HG02970 (cell line): ENCODE measurements at regions not wholly inside any gene's neighbourhood (a gene's known extent, or its start where the extent isn't known, plus 50 kb on each side); places are given as distances from the start of the nearest gene placed in this dataset.

Experiments used
- ATAC-seq: cut with Tn5 transposase; IDR thresholded peaks from one replicate; pipeline ENCODE4 v1.9.1; 2021; ENCODE audit warnings: mild to moderate bottlenecking, moderate library complexity, moderate number of reproducible peaks; ENCODE audit not compliant: unreplicated experiment, low FRiP score

DNA sequence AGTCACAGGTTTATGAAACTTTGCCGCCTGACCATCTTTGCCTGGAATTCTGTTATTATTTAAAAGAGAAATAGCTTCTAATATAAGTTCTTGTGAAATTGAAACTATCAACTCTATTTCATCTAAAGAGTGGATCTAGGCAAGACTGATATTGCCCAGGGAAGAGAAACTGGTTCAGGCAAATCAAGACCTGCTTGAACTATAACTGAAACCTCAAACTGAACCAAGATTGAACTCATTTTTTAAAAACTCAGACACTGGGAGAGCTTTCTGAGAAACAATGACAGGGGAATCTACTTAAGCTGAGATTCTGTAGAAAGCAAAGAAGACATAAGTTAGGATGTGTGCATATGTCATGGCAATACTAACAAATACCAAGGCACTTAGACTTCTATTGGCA is 815.8 kb downstream of the BRINP1 start:
- ATAC-seq, result no peak

DNA sequence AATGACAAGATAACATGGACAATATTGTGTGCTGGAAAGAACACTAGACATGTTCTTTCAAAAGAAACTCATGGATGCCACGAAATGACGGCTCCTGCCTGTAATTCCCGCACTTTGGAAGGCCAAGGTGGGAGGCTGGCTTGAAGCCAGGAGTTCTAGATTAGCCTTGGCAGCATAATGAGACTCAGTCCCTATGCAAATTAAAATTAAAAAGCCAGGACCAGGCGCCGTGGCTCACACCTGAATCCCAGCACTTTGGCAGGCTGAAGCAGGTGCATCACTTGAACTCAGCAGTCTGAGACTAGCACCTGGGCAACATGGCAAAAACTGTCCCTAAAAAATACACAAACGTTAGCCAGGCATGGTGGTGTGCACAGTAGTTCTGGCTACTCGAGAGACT is 814.2 kb downstream of the BRINP1 start:
- ATAC-seq, result no peak

DNA sequence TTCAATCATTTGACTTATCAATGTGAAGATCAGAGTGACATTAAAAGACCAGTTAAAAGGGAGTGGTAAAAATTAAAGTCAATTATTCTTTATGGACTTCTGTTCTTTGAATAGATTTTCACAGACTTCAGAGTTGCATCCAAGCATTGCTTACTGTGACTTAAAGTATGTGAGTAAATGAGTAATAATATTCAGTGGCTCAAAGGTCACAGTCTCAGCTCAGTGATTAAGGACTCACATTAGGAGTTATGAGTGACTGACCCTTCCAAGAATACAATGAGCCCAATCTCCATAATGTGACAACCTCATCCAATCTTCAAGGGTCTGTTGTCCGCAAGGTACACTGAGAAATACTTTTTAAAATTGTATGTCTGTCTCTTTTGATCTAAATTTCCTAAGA is 811.2 kb downstream of the BRINP1 start:
- ATAC-seq, result no peak

DNA sequence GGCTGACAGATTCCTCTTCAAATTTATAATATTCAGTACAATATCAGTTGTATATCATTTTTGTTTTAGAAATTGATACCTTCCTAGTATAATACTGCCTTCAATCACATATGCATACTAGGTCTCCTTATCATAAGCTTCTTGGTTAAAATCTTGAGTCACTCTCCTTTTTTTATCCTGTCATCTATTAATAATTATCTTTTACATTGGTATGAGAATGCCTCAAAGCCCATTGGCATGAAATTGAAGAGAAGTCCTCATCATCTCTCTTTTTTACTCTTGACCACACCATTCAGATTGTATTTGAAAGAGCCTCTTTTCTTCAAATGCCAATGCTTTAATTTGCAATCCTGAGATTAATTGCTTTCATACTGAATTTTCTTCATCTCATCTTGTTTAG is 810.3 kb downstream of the BRINP1 start:
- no peak for ATAC-seq

DNA sequence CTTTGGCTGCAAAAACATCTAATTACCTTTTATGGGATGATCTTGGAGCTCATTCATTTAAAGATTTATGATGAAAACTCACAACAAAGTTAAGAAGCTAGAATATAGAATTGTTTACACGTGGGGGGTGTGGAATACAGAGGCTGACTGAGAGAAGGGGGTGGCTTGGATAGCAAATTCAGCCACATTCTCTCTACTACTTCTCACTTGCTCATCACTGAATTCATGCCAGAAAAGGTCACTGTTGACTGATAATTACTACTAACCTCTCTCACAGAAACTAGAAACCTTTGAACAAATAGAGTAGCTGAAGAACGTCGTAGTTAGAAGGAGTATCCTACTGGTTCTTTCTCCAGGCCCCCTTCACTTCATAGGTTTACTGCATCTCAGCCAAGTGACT is 808.2 kb downstream of the BRINP1 start:
- no peak for ATAC-seq

DNA sequence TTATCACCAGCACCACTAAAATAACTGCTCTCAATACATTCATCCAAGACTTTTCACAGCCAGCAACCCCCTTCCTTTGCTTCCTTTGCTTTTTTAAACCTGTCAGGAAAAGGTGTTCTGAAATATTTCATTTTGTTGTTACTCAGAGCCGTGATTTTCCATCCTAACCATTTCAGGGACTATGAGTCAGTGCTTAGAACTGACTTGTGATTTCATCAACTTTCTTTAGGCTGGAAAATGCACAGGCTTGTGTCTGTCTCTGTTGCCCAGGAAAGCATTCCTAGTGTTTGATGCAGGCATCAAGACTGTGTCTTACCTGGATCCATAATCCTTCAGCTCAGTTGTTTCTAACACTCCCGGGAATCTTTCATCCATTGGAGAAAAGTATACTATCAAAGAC is 805.6 kb downstream of the BRINP1 start:
- ATAC-seq, result no peak

DNA sequence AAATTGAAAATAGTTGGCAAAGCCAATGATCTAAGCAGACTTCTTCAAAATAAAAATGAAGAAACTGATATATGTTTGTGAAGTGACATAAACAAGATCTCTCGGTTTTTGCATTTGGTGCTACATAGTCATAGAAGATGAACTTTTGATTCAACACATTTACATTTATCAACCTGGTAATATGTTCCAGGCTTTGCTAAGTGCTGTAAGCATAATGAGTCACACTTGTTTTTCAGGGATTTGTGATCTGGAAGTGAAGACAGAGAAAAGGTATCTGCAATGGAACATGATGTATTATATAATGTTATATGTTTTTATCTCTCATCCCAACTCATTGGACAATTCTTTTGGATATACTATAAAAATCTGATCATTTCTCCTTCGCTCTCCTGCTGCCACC is 801.4 kb downstream of the BRINP1 start:
- ATAC-seq, result no peak

DNA sequence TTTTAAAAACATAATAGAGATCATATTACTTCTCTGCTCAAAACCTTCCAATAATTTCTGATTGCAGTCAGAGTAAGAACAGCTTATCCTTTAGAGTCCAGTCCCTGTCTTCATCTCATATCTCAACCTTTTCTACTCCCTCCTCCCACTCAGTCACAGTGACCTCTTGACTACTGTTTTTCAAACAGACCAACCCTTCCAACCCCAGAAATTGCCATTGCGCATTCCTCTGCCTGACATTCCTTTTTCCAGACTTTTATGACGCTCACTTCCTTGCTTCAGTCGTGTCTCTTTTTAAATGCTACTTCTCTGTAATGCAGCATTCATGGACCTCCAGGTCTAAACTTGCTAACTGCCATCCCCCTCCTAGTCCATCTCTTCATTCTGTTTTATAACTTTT is 800.5 kb downstream of the BRINP1 start:
- ATAC-seq, result no peak

DNA sequence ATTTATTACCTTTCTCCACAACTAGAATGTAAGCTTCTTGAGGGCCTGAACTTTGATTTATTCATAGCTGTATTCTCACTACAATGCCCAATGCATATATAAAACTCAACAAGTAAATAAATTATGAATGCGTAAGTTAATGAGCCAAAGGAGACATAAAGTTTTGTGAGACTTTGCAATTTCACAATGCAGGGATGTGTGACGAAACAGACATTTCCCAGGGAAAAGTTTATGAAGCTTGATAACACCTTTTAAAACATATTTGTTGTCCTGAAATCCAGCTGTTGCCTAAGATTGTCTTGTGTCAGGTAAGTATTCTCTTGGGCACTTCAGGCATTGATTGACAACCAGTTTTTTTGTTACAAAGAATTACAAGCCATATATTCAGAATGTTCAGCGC is 800.1 kb downstream of the BRINP1 start:
- no peak for ATAC-seq

DNA sequence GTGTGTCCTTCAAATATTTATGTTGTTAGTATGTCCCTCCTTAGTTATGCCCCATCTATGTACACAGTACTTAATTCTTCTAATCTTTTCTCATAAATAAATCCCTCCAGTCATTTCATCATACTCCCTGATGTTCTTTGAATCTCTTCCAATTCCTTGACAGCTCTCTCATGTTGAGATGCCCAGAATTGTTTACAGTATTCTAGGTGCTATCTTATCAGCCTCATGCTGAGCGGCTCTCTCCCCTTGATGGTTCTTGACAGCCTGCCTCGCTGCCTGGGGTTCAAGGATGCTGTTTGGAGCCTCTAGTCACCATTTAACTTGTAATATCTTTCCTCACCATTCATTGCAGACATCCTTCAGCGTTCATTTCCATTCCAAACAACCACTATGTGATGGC is 799.2 kb downstream of the BRINP1 start:
- no peak for ATAC-seq

DNA sequence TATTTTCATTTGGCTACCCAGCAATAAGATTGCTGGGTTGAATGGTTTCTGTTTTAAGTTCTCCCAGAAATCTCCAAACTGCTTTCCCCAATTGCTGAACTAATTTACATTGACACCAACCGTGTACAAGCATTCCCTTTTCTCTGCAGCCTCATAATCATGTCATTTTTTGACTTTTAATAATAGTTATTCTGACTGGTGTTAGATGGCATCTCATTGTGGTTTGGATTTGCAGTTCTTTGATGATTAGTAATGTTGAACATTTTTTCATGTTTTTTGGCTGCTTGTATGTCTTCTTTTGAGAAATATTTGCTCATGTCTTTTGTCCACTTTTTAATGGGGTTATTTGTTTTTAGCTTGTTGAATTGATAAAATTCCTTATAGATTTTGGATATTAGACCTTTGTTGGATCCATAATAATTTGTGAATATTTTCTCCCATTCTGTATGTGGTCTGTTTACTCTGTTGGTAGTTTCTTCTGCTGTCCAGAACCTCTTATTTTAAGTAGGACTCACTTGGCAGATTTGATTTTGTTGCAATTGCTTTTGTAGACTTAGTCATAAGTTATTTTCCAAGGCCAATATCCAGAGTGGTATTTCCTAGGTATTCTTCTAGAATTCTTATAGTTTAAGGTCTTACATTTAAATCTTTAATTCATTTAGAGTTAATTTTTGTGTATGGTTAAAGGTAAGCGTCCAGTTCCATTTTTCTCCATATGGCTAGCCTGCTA is 793.7 kb downstream of the BRINP1 start:
- ATAC-seq, result no peak

DNA sequence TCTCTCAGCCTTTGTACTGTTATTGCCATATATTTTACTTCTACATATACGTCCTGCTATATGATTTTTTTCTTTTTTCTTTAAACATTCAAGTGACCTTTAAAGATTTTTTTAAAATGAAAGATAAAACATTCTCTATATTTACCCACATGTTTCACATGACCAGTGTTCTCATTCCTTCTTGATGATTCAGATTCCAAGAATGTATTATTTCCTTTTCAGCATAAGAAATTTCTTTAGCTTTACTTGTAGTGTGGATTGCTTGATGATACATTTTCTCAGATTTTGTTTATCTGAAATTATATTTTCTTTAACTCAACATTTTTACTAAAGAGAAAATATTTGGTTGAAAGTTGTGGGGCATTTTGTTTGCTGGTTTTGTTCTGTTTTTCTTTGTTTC is 792.1 kb downstream of the BRINP1 start:
- no peak for ATAC-seq

DNA sequence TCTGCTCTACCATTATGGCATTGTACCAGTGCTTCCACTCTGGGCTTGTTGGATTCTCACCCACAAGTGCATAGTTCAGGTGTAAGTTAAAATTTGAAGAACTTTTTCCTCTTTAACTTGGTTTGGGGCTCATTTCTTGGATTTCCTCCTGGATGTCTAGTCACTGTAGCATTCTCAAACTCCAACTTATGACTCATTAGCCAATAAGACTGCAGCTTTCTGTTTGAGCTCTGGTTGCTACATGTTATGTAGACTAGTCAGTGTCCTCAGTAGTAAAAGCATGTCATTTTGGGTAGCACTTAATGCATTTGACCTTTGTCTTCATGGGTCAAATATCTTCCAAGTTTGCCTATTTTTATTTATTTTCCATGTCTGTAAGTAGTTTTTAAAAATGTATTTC is 790.8 kb downstream of the BRINP1 start:
- no peak for ATAC-seq

DNA sequence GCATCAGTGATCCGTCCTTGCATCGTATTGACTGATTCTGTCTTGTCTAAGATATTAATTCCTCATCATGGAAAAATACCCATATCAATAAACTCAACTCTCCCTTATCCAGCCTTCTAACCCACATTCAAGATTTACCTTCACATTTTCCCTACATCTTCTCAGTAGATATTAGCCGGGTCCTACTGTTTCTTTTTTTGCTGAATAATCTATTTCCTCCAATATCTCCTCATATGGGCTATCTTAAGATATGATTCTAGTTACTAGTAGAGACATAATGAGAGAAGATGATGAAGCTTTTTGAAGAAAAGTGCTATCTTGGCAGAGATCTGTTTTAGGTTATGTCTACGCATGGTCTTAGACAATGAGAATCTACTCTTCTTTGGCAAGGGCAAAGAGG is 785.8 kb downstream of the BRINP1 start:
- no peak for ATAC-seq

DNA sequence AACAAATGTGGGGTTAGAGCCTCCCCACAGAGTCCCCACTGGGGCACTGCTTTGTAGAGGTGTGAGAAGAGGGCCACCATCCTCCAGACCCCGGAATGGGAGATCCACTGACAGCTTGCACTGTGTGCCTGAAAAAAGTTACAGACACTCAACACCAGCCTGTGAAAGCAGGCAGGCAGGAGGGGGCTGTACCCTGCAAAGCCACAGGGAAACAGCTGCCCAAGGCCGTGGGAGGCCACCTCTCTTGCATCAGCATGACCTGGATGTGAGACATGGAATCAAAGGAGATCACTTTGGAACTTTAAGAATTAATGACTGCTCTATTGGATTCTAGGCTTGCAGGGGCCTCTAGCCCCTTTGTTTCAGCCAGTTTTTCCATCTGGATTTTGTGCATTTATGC is 782.3 kb downstream of the BRINP1 start:
- ATAC-seq, result no peak

DNA sequence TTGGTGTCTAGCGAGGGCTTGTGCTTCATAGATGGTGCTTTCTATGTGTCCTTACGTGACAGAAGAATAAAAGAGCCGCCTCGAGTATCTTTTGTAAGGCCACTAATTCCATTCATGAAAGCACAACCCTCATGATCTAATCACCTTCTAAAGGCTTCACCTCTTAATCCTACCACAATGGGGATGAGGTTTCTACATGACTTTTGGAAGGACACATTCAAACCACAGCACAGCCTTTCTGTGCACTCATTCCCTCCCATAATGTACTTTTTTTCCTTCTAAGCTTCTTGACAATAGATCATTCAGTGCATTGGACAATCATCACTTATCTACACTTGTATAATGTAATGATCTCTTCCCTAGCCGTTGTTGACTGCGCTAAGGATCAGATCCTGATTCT is 774.8 kb downstream of the BRINP1 start:
- ATAC-seq, result no peak

DNA sequence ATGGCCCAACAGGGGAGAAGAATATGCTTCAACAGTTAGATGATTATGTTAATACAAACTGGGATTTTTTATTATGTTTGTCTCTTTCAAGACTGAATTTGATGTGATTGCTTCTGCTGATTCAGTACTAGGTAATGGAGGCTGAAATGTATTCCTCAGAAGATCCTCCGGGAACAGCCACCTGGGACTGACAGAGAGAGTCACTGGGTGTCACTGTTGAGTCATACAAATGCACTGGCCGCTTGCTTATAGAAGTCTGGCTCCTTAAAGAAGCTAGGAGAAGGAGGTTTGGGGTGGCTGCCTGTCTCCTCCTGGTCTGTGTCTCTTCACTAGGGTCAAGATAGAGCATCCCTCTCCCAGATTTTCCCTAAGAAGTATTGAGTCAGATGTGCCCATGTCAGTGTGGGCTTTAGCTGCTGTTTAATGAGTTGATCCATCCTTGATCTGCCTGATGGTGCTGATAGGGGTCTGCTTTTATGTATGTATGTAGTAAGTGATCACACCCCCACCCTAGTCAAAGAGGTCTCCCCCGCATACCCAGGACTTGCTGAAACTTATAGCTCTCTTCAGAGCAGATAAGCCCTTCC is 773.4 kb downstream of the BRINP1 start:
- no peak for ATAC-seq

DNA sequence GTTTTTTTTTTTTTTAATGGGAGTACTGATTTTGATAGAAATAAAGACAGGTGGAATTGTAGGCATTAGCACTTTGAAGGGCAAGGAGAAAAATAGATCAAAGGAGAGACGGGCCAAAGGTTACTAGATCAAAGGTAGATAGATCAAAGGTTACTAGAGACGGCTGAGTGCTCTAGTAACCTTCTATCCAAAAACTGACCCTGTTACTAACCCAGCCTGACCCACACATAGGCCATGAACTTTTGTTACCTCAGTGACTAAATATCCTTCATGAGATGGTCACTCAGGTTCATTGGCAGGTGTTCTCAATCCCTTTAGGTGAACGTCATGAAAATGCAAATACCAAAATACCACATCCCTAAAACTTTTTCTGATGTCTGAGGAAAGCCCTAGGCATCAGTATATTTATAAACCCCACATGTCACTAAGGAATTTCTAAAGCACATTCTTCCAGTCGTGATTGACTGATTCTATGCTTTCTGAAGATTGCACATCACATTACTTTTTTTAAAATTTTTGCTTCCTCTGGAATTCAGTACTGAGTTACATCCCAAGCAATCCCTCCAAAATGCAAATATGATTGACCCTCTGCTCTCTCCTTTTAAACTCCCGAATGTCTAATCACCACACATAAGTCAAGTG is 772.7 kb downstream of the BRINP1 start:
- ATAC-seq, result no peak

DNA sequence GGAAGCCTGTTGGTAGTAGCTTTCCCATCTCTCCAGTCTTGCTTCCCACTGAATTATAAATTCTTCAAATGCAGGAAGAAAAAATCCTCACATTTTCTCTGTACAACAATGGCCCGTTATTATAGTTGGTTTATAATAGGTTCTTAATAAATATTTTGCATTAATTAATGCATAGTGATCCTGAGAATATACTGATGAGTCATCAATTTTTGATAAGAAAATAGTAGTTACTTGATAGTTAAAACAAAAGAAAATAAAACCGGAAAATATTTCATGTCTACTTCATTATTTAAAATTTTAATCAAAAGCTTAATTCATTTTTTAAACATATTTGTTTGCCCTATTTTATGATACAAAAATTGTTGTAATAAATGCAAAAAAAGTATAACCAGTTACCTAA is 762.6 kb downstream of the BRINP1 start:
- ATAC-seq, result no peak

DNA sequence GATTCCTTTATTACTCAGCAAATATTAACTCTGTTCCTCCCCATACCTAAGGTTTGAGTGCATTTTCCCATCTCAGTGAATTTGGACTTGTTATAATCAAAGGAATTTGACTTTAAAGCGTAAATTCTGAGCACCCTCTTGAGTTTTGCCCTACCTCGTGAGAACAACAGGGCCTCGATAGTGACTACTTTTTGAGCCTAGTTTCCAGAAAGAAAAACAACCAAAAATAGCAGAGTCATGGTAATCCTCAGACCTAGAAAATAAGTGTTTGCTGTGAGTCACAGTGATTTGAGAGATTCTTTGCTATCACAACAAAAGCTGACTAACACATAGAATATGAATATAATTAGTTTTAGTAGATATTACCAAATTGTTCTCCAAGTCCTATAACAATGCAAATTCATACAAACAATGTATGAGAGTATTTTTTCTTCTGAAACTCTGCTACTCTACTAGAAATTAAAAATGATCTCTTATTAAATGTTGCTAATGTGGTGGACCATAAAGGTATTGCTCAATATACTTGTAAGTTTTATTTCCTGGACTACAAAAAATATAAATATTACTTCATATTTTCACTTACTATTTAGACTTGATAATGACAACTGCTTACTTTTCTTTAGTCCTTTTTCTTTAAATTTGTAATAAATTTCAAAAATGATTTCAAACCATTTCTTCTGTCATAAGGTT is 759.7 kb downstream of the BRINP1 start:
- no peak for ATAC-seq

DNA sequence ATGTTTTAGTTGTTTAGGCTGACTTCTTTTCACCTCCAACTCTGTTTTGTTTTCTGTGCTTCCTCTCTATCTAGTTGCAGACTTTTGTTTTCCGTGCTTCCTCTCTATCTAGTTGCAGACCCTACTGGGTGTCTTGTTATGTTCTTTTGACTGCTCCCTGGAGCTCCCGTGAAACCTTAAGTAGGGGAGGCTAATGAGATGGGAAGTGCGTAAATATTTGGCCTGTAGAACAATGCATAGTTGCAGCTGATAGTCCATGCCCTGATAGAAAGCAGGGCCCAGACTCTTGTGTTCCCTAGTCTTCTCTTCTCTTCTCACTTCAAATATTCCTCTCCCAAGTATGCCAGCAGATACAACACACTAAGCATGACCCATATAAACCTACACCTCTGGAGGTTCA is 757.0 kb downstream of the BRINP1 start:
- no peak for ATAC-seq

DNA sequence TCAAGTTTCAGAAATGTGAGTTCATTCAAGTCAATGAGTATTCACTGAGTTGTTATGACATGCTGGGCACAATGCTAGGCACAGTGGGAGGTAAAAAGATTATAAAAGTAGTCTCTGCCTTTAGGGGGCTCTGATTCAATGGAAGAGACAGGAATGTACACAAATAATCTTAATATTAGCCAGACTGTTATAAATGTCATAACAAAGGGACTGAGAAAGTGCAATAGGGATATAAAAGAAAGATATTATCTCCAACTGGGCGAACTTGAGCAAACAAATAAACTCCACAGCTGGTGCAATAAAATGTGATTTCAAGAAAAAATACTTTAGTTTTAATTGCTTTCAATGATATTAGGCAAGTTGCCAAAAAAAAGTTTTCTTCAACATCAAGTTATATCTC is 755.2 kb downstream of the BRINP1 start:
- no peak for ATAC-seq
